GM12878 (cell line): ENCODE measurements at regions not wholly inside any gene's neighbourhood (a gene's known extent, or its start where the extent isn't known, plus 50 kb on each side); places are given as distances from the start of the nearest gene placed in this dataset.

Experiments
- ATAC-seq: fragments of 200-7000 bp; cut with Tn5 transposase; 3 replicates; pipeline ENCODE4 v1.9.1; 2020; ENCODE audit warnings: mild to moderate bottlenecking, moderate library complexity
- BruUV-seq: library from RNA; stranded (reverse); fragments of 400-500 nt; replicated peaks from 2 replicates; lab custom pipeline; 2021; lab: Mats Ljungman, UMichigan
- CTCF ChIA-PET: fragments of 300-600 bp; sonication (Branson Sonifier 250); formaldehyde crosslinking; extraction: SDS; loops from one replicate; lab custom pipeline; 2021; ENCODE audit warnings: inconsistent platforms; lab: Yijun Ruan, JAX
- POLR2A ChIA-PET: fragments of 350-600 bp; formaldehyde crosslinking; extraction: SDS; loops from one replicate; lab custom pipeline; 2021; ENCODE audit warnings: inconsistent platforms; lab: Charles Lee
- RAD21 ChIA-PET: fragments of 300-600 bp; sonication (Branson Sonifier 250); formaldehyde crosslinking; loops from one replicate; lab custom pipeline; 2023; ENCODE audit warnings: antibody characterized with exemption; ENCODE audit not compliant: unreplicated experiment; lab: Charles Lee
- SMC1A ChIA-PET: fragments of 300-600 bp; sonication (Branson Sonifier 250); formaldehyde crosslinking; loops from one replicate; lab custom pipeline; 2023; ENCODE audit not compliant: unreplicated experiment, uncharacterized antibody; lab: Charles Lee
- DNase-seq: peaks from one replicate; pipeline ENCODE4 v3.0.0-alpha.2; 2011; ENCODE audit warnings: low read depth, low spot score
- FAIRE-seq: peaks from 3 replicates; lab custom pipeline; 2011; peaks lifted over from hg19 to GRCh38; lab: Jason Lieb, UNC
- H2AFZ ChIP-seq: 2 replicates; pipeline ENCODE4 v1.6.0; 2011; ENCODE audit warnings: low read depth, low read length, control low read depth; ENCODE audit not compliant: control insufficient read depth
- H3K27ac ChIP-seq: 2 replicates; pipeline ENCODE4 v1.5.1; 2011; ENCODE audit warnings: control low read depth; ENCODE audit not compliant: control insufficient read depth, insufficient read depth
- H3K27me3 ChIP-seq, 2 experiments: replicated peaks in 1 of 2; 2 replicates each; pipeline versions ENCODE4 v1.6.0 to v1.6.1; 2011; ENCODE audit warnings: low read length in 1 of 2; ENCODE audit not compliant: control insufficient read depth in 2 of 2, insufficient read depth in 2 of 2
- H3K36me3 ChIP-seq, 2 experiments: 2 replicates each; pipeline ENCODE4 v1.5.1; 2011; ENCODE audit warnings: low read length in 1 of 2; ENCODE audit not compliant: control insufficient read depth in 2 of 2, insufficient read depth in 2 of 2
- H3K4me1 ChIP-seq: 2 replicates; pipeline ENCODE4 v1.6.1; 2011; ENCODE audit warnings: mild to moderate bottlenecking, low read length, moderate library complexity, mixed read lengths; ENCODE audit not compliant: control insufficient read depth, insufficient read depth
- H3K4me2 ChIP-seq: 2 replicates; pipeline ENCODE4 v1.6.0; 2011; ENCODE audit warnings: control low read depth; ENCODE audit not compliant: control insufficient read depth, insufficient read depth
- H3K4me3 ChIP-seq: fragments of 200-600 bp; sonication (generic); 2 replicates; pipeline ENCODE4 v1.5.1; 2016
- H3K79me2 ChIP-seq: 2 replicates; pipeline ENCODE4 v1.6.0; 2011; ENCODE audit warnings: low read length; ENCODE audit not compliant: control insufficient read depth, insufficient read depth
- H3K9ac ChIP-seq: 2 replicates; pipeline ENCODE4 v1.8.0; 2011; ENCODE audit warnings: low read length, control low read depth, mixed read lengths; ENCODE audit not compliant: control insufficient read depth, insufficient read depth
- H3K9me3 ChIP-seq: replicated peaks from 3 replicates; pipeline ENCODE4 v1.5.1; 2011; ENCODE audit warnings: mild to moderate bottlenecking, low read length; ENCODE audit not compliant: control insufficient read depth, insufficient read depth
- H4K20me1 ChIP-seq: 2 replicates; pipeline ENCODE4 v1.6.0; 2011; ENCODE audit not compliant: control insufficient read depth, insufficient read depth
- CEBPB ChIP-seq, 2 experiments: fragments of 150-350 bp in 1 of 2; IDR thresholded peaks; 2 replicates each; pipeline ENCODE4 v1.6.1; 2012 to 2014; ENCODE audit warnings: low read depth in 2 of 2, low read length in 2 of 2, borderline replicate concordance in 1 of 2, inconsistent platforms in 1 of 2
- FOXK2 ChIP-seq: fragments of 450-650 bp; IDR thresholded peaks from 2 replicates; pipeline ENCODE4 v1.6.1; 2017; ENCODE audit warnings: mild to moderate bottlenecking, moderate library complexity
- MEF2B ChIP-seq: fragments of 450-650 bp; IDR thresholded peaks from 2 replicates; pipeline ENCODE4 v1.6.1; 2018; ENCODE audit warnings: mild to moderate bottlenecking, moderate library complexity; ENCODE audit not compliant: partially characterized antibody, poor library complexity, severe bottlenecking
- NFYA ChIP-seq: IDR thresholded peaks from 2 replicates; pipeline ENCODE4 v1.6.1; 2011; ENCODE audit warnings: low read depth, mild to moderate bottlenecking, low read length, improper control_type of control experiment, borderline replicate concordance
- TARDBP ChIP-seq: IDR thresholded peaks from 2 replicates; pipeline ENCODE4 v1.6.1; 2016; ENCODE audit warnings: borderline replicate concordance
- ZNF622 ChIP-seq: fragments of 450-650 bp; IDR thresholded peaks from 2 replicates; pipeline ENCODE4 v1.6.1; 2017; ENCODE audit warnings: mild to moderate bottlenecking, inconsistent platforms
- WGBS: methylation state at CpG from one replicate; pipeline ENCODE4 v1.1.6; 2016; ENCODE audit warnings: low lambda C conversion rate; ENCODE audit not compliant: insufficient replicate concordance, insufficient coverage; ENCODE audit errors: missing lambda C conversion rate; 5-methylcytosine and 5-hydroxymethylcytosine counted together
- in situ Hi-C: fragments of 300-500 bp; cut with MboI; formaldehyde crosslinking; loops from 9 replicates; pipeline ENCODE4 v1.14.3; 2018; ENCODE audit warnings: mixed read lengths
- intact Hi-C: fragments of 100-400 bp; cut with micrococcal nuclease; formaldehyde crosslinking; loops from one replicate; pipeline ENCODE4 v1.14.2; 2022; ENCODE audit not compliant: unreplicated experiment
- TF ChIP-seq, protein P1 (sequence below): fragments of 450-650 bp; IDR thresholded peaks from 2 replicates; pipeline ENCODE4 v1.6.1; 2017; ENCODE audit warnings: mild to moderate bottlenecking, moderate library complexity

GRCh38 chr12:60173224-60174170, 577.7 kb downstream of the SLC16A7 start:
- intact Hi-C loops (no loop called here), in situ Hi-C loops (no loop called here)
- TF ChIP-seq CEBPB (IDR thresholded peaks at IDR 0.05; ENCODE audit: borderline replicate concordance in 1 of 2, low read depth in 2 of 2, low read length in 2 of 2), result peak in 1 of 2 experiments; percentile 11; a peak in 1 of 4 replicates
- no peak for TF ChIP-seq FOXK2
- TF ChIP-seq TARDBP, result no peak
- Histone ChIP-seq H3K9ac (no peak overlapping the region), H3K27me3 (no peaks in the 10 kb centered on the region), H3K4me3 (no peak overlapping the region), H3K36me3 (no peaks in the 10 kb centered on the region), H3K9me3 (no peaks in the 10 kb centered on the region), H2AFZ (no peak overlapping the region), H3K27ac (no peak overlapping the region), H4K20me1 (no peaks in the 10 kb centered on the region), H3K4me2 (no peak overlapping the region), H3K79me2 (no peaks in the 10 kb centered on the region), H3K4me1 (no peaks in the 10 kb centered on the region)
- 61% methylated on average over 8 of the region's 9 CpGs for WGBS
- SMC1A ChIA-PET, result no interaction called here
- CTCF ChIA-PET, result interaction anchor here (1.1 kb wide), 1 partner anchor 10 kb away, joined by 3 read pairs; no protein-coding TSS in a partner anchor
- RAD21 ChIA-PET, result no interaction called here
- DNase-seq (no peak), FAIRE-seq (no peak), ATAC-seq (no peak)
- no TSS peak for BruUV-seq
- POLR2A ChIA-PET, result no interaction called here

DNA sequence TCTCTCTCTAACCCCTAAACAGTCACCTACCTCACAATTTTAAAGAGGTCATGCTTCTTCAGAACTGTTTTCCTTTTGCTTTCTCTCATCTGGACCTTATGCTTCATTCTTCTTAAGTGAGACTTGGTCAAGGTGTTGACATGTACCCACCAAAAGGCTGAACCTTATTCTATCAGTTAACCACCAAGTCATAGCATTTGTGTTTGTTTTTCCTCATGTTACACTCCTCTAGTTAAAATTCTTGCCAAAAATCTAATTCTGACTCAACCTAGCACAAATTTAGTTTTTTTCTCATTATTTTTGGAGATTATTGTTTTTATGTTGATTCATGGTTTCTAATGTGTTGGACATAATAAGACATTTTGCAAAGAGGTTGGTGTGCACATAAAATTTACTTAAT, 578.6 kb downstream of the SLC16A7 start:
- Histone ChIP-seq H3K9ac (no peak overlapping the region), H3K9me3 (no peaks in the 10 kb centered on the region), H3K4me2 (no peak overlapping the region), H3K4me3 (no peak overlapping the region), H3K27me3 (no peaks in the 10 kb centered on the region), H4K20me1 (no peaks in the 10 kb centered on the region), H2AFZ (no peak overlapping the region), H3K79me2 (no peaks in the 10 kb centered on the region), H3K27ac (no peak overlapping the region), H3K36me3 (no peaks in the 10 kb centered on the region), H3K4me1 (no peaks in the 10 kb centered on the region)
- ChIA-PET SMC1A (no interaction called here), CTCF (no interaction called here), RAD21 (no interaction called here), POLR2A (no interaction called here)
- intact Hi-C loops (no loop called here), in situ Hi-C loops (no loop called here)
- BruUV-seq, result no TSS peak
- TF ChIP-seq, protein P1, sequence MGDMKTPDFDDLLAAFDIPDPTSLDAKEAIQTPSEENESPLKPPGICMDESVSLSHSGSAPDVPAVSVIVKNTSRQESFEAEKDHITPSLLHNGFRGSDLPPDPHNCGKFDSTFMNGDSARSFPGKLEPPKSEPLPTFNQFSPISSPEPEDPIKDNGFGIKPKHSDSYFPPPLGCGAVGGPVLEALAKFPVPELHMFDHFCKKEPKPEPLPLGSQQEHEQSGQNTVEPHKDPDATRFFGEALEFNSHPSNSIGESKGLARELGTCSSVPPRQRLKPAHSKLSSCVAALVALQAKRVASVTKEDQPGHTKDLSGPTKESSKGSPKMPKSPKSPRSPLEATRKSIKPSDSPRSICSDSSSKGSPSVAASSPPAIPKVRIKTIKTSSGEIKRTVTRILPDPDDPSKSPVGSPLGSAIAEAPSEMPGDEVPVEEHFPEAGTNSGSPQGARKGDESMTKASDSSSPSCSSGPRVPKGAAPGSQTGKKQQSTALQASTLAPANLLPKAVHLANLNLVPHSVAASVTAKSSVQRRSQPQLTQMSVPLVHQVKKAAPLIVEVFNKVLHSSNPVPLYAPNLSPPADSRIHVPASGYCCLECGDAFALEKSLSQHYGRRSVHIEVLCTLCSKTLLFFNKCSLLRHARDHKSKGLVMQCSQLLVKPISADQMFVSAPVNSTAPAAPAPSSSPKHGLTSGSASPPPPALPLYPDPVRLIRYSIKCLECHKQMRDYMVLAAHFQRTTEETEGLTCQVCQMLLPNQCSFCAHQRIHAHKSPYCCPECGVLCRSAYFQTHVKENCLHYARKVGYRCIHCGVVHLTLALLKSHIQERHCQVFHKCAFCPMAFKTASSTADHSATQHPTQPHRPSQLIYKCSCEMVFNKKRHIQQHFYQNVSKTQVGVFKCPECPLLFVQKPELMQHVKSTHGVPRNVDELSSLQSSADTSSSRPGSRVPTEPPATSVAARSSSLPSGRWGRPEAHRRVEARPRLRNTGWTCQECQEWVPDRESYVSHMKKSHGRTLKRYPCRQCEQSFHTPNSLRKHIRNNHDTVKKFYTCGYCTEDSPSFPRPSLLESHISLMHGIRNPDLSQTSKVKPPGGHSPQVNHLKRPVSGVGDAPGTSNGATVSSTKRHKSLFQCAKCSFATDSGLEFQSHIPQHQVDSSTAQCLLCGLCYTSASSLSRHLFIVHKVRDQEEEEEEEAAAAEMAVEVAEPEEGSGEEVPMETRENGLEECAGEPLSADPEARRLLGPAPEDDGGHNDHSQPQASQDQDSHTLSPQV, result no peak
- no peak for TF ChIP-seq NFYA
- no peak for TF ChIP-seq ZNF622
- no peak for TF ChIP-seq MEF2B
- ATAC-seq (no peak), DNase-seq (no peak), FAIRE-seq (no peak)
